PC-3 (cell line): ENCODE measurements at regions not wholly inside any gene's neighbourhood (a gene's known extent, or its start where the extent isn't known, plus 50 kb on each side); places are given as distances from the start of the nearest gene placed in this dataset.

Experiments
- ATAC-seq: fragments of 200-7000 bp; cut with Tn5 transposase; 2 replicates; pipeline ENCODE4 v1.9.1; 2020; ENCODE audit warnings: mild to moderate bottlenecking, moderate library complexity
- BruUV-seq: library from RNA; stranded (reverse); fragments of 400-500 nt; replicated peaks from 2 replicates; lab custom pipeline; 2021; lab: Mats Ljungman, UMichigan
- CTCF ChIA-PET: fragments of 300-600 bp; sonication (Branson Sonifier 250); formaldehyde crosslinking; loops from one replicate; lab custom pipeline; 2022; ENCODE audit warnings: antibody characterized with exemption; lab: Charles Lee
- POLR2A ChIA-PET: fragments of 300-600 bp; sonication (Branson Sonifier 250); formaldehyde crosslinking; loops from one replicate; lab custom pipeline; 2022; ENCODE audit warnings: antibody characterized with exemption; ENCODE audit not compliant: unreplicated experiment; lab: Charles Lee
- DNase-seq: peaks from one replicate; pipeline ENCODE4 v3.0.0-alpha.2; 2015
- H2AFZ ChIP-seq: fragments of 300-600 bp; sonication (generic); 2 replicates; pipeline ENCODE4 v1.6.0; 2016; ENCODE audit warnings: antibody characterized with exemption, low read length
- H3F3A ChIP-seq: fragments of 300-600 bp; sonication (generic); one replicate; pipeline ENCODE4 v1.6.0; 2017; ENCODE audit warnings: antibody characterized with exemption, low read length, control low read depth, mild to moderate bottlenecking; ENCODE audit not compliant: unreplicated experiment
- H3K27ac ChIP-seq: fragments of 300-600 bp; sonication (generic); 2 replicates; pipeline ENCODE4 v1.5.1; 2016; ENCODE audit warnings: mild to moderate bottlenecking, low read length
- H3K27me3 ChIP-seq: fragments of 300-600 bp; sonication (generic); 2 replicates; pipeline ENCODE4 v1.6.1; 2016; ENCODE audit warnings: low read length, mixed read lengths
- H3K36me3 ChIP-seq: fragments of 300-600 bp; sonication (generic); 2 replicates; pipeline ENCODE4 v1.6.1; 2016; ENCODE audit warnings: low read depth, mixed run types, low read length, mixed read lengths
- H3K4me1 ChIP-seq: fragments of 300-600 bp; sonication (generic); 2 replicates; pipeline ENCODE4 v1.5.1; 2016; ENCODE audit warnings: low read length; ENCODE audit not compliant: insufficient read depth
- H3K4me2 ChIP-seq: fragments of 300-600 bp; sonication (generic); 2 replicates; pipeline ENCODE4 v1.6.0; 2016; ENCODE audit warnings: low read length
- H3K4me3 ChIP-seq: fragments of 300-600 bp; sonication (generic); 2 replicates; pipeline ENCODE4 v1.5.1; 2016; ENCODE audit warnings: mild to moderate bottlenecking, low read length, mixed read lengths
- H3K79me2 ChIP-seq: fragments of 300-600 bp; sonication (generic); 2 replicates; pipeline ENCODE4 v1.6.1; 2017; ENCODE audit warnings: low read length, mixed read lengths
- H3K9ac ChIP-seq: fragments of 300-600 bp; sonication (generic); 2 replicates; pipeline ENCODE4 v1.6.0; 2016; ENCODE audit warnings: mild to moderate bottlenecking, low read length
- H3K9me2 ChIP-seq: fragments of 300-600 bp; sonication (generic); replicated peaks from 2 replicates; pipeline ENCODE4 v1.6.1; 2016; ENCODE audit warnings: mixed run types, low read length, mixed read lengths
- H3K9me3 ChIP-seq: fragments of 300-600 bp; sonication (generic); 2 replicates; pipeline ENCODE4 v1.6.1; 2016; ENCODE audit warnings: low read length, mixed read lengths
- H4K20me1 ChIP-seq: fragments of 300-600 bp; sonication (generic); 2 replicates; pipeline ENCODE4 v1.6.1; 2016; ENCODE audit warnings: low read length, mixed read lengths
- EZH2 ChIP-seq: fragments of 300-600 bp; sonication (generic); IDR thresholded peaks from one replicate; pipeline ENCODE4 v1.6.1; 2017; ENCODE audit warnings: antibody characterized with exemption, mild to moderate bottlenecking, low read length; ENCODE audit not compliant: unreplicated experiment
- EZH2phosphoT487 ChIP-seq: fragments of 300-600 bp; sonication (generic); IDR thresholded peaks from 2 replicates; pipeline ENCODE4 v1.6.1; 2018; ENCODE audit warnings: mild to moderate bottlenecking, antibody characterized with exemption, low read length, borderline replicate concordance
- intact Hi-C: fragments of 100-400 bp; cut with micrococcal nuclease; formaldehyde crosslinking; loops from 2 replicates; pipeline ENCODE4 v1.9.0; 2023
- TF ChIP-seq, protein P1 (sequence below): fragments of 300-600 bp; sonication (generic); conservative IDR thresholded peaks from 2 replicates; pipeline ENCODE4 v1.5.1; 2017; ENCODE audit warnings: antibody characterized with exemption, low read depth, mild to moderate bottlenecking, low read length

DNA sequence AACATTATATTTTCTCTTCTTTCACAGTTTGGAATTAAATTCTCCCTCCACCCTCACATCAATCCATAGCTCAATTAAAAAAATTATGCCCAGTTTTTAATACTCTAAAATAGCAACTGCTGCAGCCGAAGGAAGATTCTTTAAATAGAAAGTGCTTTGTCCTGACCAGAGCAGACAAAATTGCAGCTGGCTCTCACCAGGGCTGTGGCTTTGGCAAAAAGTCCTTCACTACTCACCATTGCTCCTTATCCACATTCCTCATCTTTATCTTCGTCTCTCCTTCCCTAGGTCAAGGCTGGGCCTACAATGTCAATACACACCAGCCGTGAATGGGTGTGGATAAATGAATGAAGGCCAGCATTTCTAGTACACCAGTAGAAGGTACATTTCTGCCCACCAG, 107.9 kb upstream of the VGLL2 start:
- POLR2A ChIA-PET = no interaction called here
- CTCF ChIA-PET = no interaction called here
- no TSS peak for BruUV-seq
- TF ChIP-seq EZH2 (no peak), EZH2phosphoT487 (no peak)
- TF ChIP-seq, protein P1, sequence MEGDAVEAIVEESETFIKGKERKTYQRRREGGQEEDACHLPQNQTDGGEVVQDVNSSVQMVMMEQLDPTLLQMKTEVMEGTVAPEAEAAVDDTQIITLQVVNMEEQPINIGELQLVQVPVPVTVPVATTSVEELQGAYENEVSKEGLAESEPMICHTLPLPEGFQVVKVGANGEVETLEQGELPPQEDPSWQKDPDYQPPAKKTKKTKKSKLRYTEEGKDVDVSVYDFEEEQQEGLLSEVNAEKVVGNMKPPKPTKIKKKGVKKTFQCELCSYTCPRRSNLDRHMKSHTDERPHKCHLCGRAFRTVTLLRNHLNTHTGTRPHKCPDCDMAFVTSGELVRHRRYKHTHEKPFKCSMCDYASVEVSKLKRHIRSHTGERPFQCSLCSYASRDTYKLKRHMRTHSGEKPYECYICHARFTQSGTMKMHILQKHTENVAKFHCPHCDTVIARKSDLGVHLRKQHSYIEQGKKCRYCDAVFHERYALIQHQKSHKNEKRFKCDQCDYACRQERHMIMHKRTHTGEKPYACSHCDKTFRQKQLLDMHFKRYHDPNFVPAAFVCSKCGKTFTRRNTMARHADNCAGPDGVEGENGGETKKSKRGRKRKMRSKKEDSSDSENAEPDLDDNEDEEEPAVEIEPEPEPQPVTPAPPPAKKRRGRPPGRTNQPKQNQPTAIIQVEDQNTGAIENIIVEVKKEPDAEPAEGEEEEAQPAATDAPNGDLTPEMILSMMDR = no peak
- no peak overlapping the region for H3K4me2 ChIP-seq
- H3K4me1 ChIP-seq = no peaks in the 10 kb centered on the region
- H3K9me3 ChIP-seq = no peaks in the 10 kb centered on the region
- intact Hi-C loops = no loop called here
- no peaks in the 10 kb centered on the region for H3K9me2 ChIP-seq
- no peak overlapping the region for H3K27ac ChIP-seq
- no peak overlapping the region for H2AFZ ChIP-seq
- DNase-seq (no peak), ATAC-seq (no peak)
- no peaks in the 10 kb centered on the region for H4K20me1 ChIP-seq
- H3K4me3 ChIP-seq = no peak overlapping the region
- H3K36me3 ChIP-seq = no peaks in the 10 kb centered on the region
- H3F3A ChIP-seq = no peaks in the 10 kb centered on the region
- no peak overlapping the region for H3K9ac ChIP-seq
- H3K27me3 ChIP-seq = no peaks in the 10 kb centered on the region
- no peaks in the 10 kb centered on the region for H3K79me2 ChIP-seq

DNA sequence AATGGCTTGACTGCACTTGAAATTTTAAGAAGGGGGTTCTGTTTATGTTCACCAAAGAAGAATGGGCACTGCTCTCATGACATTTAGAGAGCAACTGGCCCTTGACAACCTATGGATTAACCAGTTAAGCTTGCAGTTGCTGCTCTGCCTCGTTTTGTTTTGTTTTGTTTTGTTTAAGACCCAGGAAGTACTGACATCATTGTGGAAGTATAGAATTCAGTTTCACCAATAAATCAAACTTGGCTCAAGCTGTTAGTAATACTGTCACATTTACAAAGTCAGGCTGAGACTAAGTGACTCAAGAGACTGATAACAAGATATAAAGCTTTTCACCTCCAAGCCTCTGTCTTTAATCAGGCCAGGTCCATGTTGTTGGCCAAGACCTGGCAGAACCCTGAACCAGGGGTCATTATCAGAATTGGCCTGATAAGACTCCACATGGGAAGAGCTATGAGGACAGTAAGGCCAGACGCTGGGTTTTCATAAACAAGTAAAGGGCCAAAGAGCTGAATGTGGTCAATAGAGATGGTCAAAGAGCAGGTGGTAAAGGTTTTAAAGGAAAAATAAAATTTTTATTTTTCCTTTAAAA, 99.4 kb upstream of the VGLL2 start:
- Histone ChIP-seq H3K36me3 (no peaks in the 10 kb centered on the region), H3K4me2 (no peak overlapping the region), H3F3A (no peaks in the 10 kb centered on the region), H3K9ac (no peak overlapping the region), H4K20me1 (no peaks in the 10 kb centered on the region), H3K9me2 (no peaks in the 10 kb centered on the region), H3K4me3 (no peak overlapping the region), H2AFZ (no peak overlapping the region), H3K27ac (no peak overlapping the region), H3K9me3 (no peaks in the 10 kb centered on the region), H3K27me3 (no peaks in the 10 kb centered on the region), H3K79me2 (no peaks in the 10 kb centered on the region), H3K4me1 (peaks cover 45% of the 10 kb centered on the region)
- BruUV-seq = no TSS peak
- ATAC-seq (no peak), DNase-seq (peak; percentile 31)
- TF ChIP-seq EZH2 (no peak), EZH2phosphoT487 (no peak)
- TF ChIP-seq, protein P1 = no peak
- ChIA-PET CTCF (no interaction called here), POLR2A (no interaction called here)
- intact Hi-C loops = loop anchor here (10.0 kb wide), 1 partner anchor 149 kb away; no protein-coding TSS in a partner anchor
